GF-D8 (cell line): ENCODE measurements at regions not wholly inside any gene's neighbourhood (a gene's known extent, or its start where the extent isn't known, plus 50 kb on each side); places are given as distances from the start of the nearest gene placed in this dataset.

Source experiments
- DNase-seq: peaks from one replicate; lab custom pipeline; 2025; lab: John Stamatoyannopoulos, UW

GRCh38 chr2:12110481-12110880 lies 364.0 kb downstream of the LPIN1 start:
- DNase-seq, result no peak

- no peak for DNase-seq
Measured at GRCh38 chr2:12113412-12113811, 367.0 kb downstream of the LPIN1 start.

- no peak for DNase-seq
Measured at GRCh38 chr2:12114816-12115215, 368.4 kb downstream of the LPIN1 start.

GRCh38 chr2:12116228-12116750 lies 369.9 kb downstream of the LPIN1 start:
- no peak for DNase-seq

GRCh38 chr2:12119841-12120240 lies 373.4 kb downstream of the LPIN1 start:
- no peak for DNase-seq

GRCh38 chr2:12120281-12121150 lies 374.1 kb downstream of the LPIN1 start:
- DNase-seq, result no peak

GRCh38 chr2:12124790-12125189 lies 378.4 kb downstream of the LPIN1 start:
- DNase-seq, result no peak

- DNase-seq, result no peak
Measured at GRCh38 chr2:12126318-12126717, 379.9 kb downstream of the LPIN1 start.

- DNase-seq, result no peak
Measured at GRCh38 chr2:12127638-12128037, 381.2 kb downstream of the LPIN1 start.

- no peak for DNase-seq
Measured at GRCh38 chr2:12131975-12132374, 385.5 kb downstream of the LPIN1 start.

- no peak for DNase-seq
Measured at GRCh38 chr2:12141618-12142258, 395.3 kb downstream of the LPIN1 start.

GRCh38 chr2:12151716-12152115 lies 405.3 kb downstream of the LPIN1 start:
- no peak for DNase-seq

- DNase-seq, result no peak
Measured at GRCh38 chr2:12152888-12153287, 406.5 kb downstream of the LPIN1 start.

GRCh38 chr2:12155303-12156051 lies 409.0 kb downstream of the LPIN1 start:
- DNase-seq, result no peak

- no peak for DNase-seq
Measured at GRCh38 chr2:12156349-12156748, 409.9 kb downstream of the LPIN1 start.

- DNase-seq, result no peak
Measured at GRCh38 chr2:12161085-12161484, 414.7 kb downstream of the LPIN1 start.

- no peak for DNase-seq
Measured at GRCh38 chr2:12162269-12163247, 416.1 kb downstream of the LPIN1 start.

- no peak for DNase-seq
Measured at GRCh38 chr2:12163866-12164265, 417.4 kb downstream of the LPIN1 start.

GRCh38 chr2:12164689-12165088 lies 418.3 kb downstream of the LPIN1 start:
- no peak for DNase-seq

- DNase-seq, result no peak
Measured at GRCh38 chr2:12167525-12168317, 421.3 kb downstream of the LPIN1 start.
